GM18505 (cell line): ENCODE measurements at regions not wholly inside any gene's neighbourhood (a gene's known extent, or its start where the extent isn't known, plus 50 kb on each side); places are given as distances from the start of the nearest gene placed in this dataset.

Experiments used
- ATAC-seq: cut with Tn5 transposase; IDR thresholded peaks from one replicate; pipeline ENCODE4 v1.9.1; 2021; ENCODE audit not compliant: unreplicated experiment
- POLR2A ChIP-seq: IDR thresholded peaks from 4 replicates; pipeline ENCODE4 v1.6.1; 2011; ENCODE audit warnings: borderline replicate concordance; ENCODE audit not compliant: insufficient read depth, insufficient read length; ENCODE audit errors: extremely low read depth

GRCh38 chr7:159239028-159239427 lies 94.4 kb upstream of the VIPR2 start:
- ATAC-seq = no peak
- TF ChIP-seq POLR2A = no peak

GRCh38 chr7:159238541-159238940 lies 93.9 kb upstream of the VIPR2 start:
- no peak for ATAC-seq
- no peak for TF ChIP-seq POLR2A

GRCh38 chr7:159237022-159237653 lies 92.5 kb upstream of the VIPR2 start:
- no peak for ATAC-seq
- TF ChIP-seq POLR2A = no peak

GRCh38 chr7:159231017-159231416 lies 86.3 kb upstream of the VIPR2 start:
- no peak for ATAC-seq
- TF ChIP-seq POLR2A = no peak

GRCh38 chr7:159229683-159230475 lies 85.2 kb upstream of the VIPR2 start:
- TF ChIP-seq POLR2A = no peak
- ATAC-seq = no peak

GRCh38 chr7:159227433-159227832 lies 82.8 kb upstream of the VIPR2 start:
- TF ChIP-seq POLR2A = no peak
- ATAC-seq = no peak

GRCh38 chr7:159226011-159226702 lies 81.5 kb upstream of the VIPR2 start:
- TF ChIP-seq POLR2A = no peak

GRCh38 chr7:159218607-159219006 lies 73.9 kb upstream of the VIPR2 start:
- ATAC-seq = no peak

More at GRCh38 chr7:159226011-159226702, 81.5 kb upstream of the VIPR2 start:
- ATAC-seq = no peak

GRCh38 chr7:159218170-159218569 lies 73.5 kb upstream of the VIPR2 start:
- no peak for TF ChIP-seq POLR2A
- no peak for ATAC-seq

More at GRCh38 chr7:159218607-159219006, 73.9 kb upstream of the VIPR2 start:
- TF ChIP-seq POLR2A = no peak

GRCh38 chr7:159215076-159215475 lies 70.4 kb upstream of the VIPR2 start:
- no peak for ATAC-seq
- no peak for TF ChIP-seq POLR2A

GRCh38 chr7:159213253-159213652 lies 68.6 kb upstream of the VIPR2 start:
- no peak for TF ChIP-seq POLR2A
- no peak for ATAC-seq

GRCh38 chr7:159212226-159212625 lies 67.6 kb upstream of the VIPR2 start:
- no peak for TF ChIP-seq POLR2A
- ATAC-seq = no peak

GRCh38 chr7:159211540-159212182 lies 67.0 kb upstream of the VIPR2 start:
- no peak for ATAC-seq
- no peak for TF ChIP-seq POLR2A
